Activated naive CD4-positive, alpha-beta T cell treated with anti-CD3 and anti-CD28 coated beads for 36 hours (primary cell): ENCODE measurements at regions not wholly inside any gene's neighbourhood (a gene's known extent, or its start where the extent isn't known, plus 50 kb on each side); places are given as distances from the start of the nearest gene placed in this dataset.
"Not testable (repeated sequence)": the region's sequence is repeated elsewhere in the genome, so short reads cannot be mapped to it uniquely, and the experiment has no call there.

Experiments
- CTCF ChIA-PET: fragments of 350-600 bp; sonication (Branson Sonifier 250); formaldehyde crosslinking; loops from one replicate; lab custom pipeline; 2021; ENCODE audit warnings: antibody characterized with exemption; lab: Charles Lee
- DNase-seq: peaks from one replicate; pipeline ENCODE4 v3.0.0-alpha.2; 2020
- H3K27ac Mint-ChIP-seq: one replicate; pipeline ENCODE4 v1.8.0; 2021; ENCODE audit warnings: mild to moderate bottlenecking, mixed read lengths
- H3K27me3 Mint-ChIP-seq: one replicate; pipeline ENCODE4 v1.8.0; 2021; ENCODE audit warnings: low read depth, mixed read lengths
- H3K36me3 Mint-ChIP-seq: one replicate; pipeline ENCODE4 v1.8.0; 2021; ENCODE audit warnings: low read depth, mixed read lengths
- H3K4me1 Mint-ChIP-seq: one replicate; pipeline ENCODE4 v1.8.0; 2021; ENCODE audit warnings: low read depth, mixed read lengths
- H3K4me3 Mint-ChIP-seq: one replicate; pipeline ENCODE4 v1.8.0; 2021; ENCODE audit warnings: mild to moderate bottlenecking, moderate library complexity, mixed read lengths
- H3K9me3 Mint-ChIP-seq: one replicate; pipeline ENCODE4 v1.8.0; 2021; ENCODE audit warnings: mixed read lengths
- intact Hi-C: fragments of 100-400 bp; cut with micrococcal nuclease; formaldehyde crosslinking; loops from one replicate; pipeline ENCODE4 v1.15.1; 2023

DNA sequence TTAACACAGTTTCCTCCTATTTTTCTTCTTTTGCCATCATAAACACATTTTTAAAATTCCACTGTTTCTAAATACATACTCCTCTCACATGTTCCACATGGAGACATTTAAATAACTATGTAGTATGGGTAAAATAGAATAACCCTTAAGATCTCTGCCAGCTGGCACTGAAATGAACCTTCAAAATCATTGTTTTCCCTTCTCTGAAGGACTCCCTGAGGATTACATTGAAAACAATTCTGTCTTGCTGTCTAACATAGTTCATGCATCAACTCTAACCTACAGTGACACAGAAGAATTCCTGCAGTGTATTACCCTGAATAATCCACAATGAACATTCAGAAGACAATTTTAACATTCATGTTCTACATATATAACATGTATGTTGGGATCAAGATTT lies 1361.8 kb upstream of the CITED2 start:
- Mint-ChIP-seq H3K9me3 (no peaks in the 10 kb centered on the region), H3K4me3 (no peak overlapping the region), H3K36me3 (no peaks in the 10 kb centered on the region), H3K27me3 (no peaks in the 10 kb centered on the region), H3K27ac (no peak overlapping the region), H3K4me1 (no peaks in the 10 kb centered on the region)
- no peak for DNase-seq
- intact Hi-C loops: no loop called here
- CTCF ChIA-PET: no interaction called here

DNA sequence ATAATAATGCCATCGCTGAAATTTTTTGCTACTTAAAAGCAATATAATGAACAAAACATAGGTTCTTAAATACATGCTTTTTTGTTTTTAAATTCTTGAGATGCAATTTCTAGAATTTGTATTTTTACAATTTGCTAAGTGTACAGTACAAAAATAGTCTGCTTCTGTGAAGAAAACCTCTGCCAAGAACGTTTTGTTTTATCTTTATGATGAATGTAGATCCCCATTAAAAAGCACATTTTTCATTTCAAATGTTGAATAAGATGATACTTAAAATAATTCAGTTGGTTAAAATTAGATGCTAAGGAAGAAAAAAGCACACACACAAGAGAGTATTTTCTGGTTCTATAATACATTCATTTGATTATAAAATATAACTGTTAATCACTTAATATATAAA lies 1358.5 kb upstream of the CITED2 start:
- intact Hi-C loops: no loop called here
- Mint-ChIP-seq H3K4me3 (no peak overlapping the region), H3K4me1 (no peaks in the 10 kb centered on the region), H3K27ac (no peak overlapping the region), H3K27me3 (no peaks in the 10 kb centered on the region), H3K36me3 (no peaks in the 10 kb centered on the region), H3K9me3 (no peaks in the 10 kb centered on the region)
- CTCF ChIA-PET: no interaction called here
- no peak for DNase-seq

DNA sequence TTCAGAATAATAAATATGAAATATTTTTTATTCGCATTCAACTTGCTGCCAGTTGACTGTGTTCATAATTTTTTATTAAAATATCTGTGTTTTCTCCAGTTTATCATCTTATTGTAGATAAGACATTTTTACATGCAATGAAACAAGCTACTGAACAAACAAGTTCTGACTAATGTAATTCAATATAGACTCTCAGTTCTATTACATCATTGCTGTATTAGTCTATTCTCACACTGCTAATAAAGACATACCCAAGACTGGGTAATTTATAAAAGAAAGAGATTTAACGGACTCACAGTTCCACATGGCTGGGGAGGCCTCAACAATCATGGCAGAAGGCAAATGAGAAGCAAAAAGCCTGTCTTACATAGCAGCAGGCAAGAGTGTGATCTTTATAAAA lies 1357.7 kb upstream of the CITED2 start:
- no peak overlapping the region for H3K4me3 Mint-ChIP-seq
- H3K9me3 Mint-ChIP-seq: no peaks in the 10 kb centered on the region
- DNase-seq: no peak
- no peaks in the 10 kb centered on the region for H3K27me3 Mint-ChIP-seq
- no peak overlapping the region for H3K27ac Mint-ChIP-seq
- H3K4me1 Mint-ChIP-seq: no peaks in the 10 kb centered on the region
- no peaks in the 10 kb centered on the region for H3K36me3 Mint-ChIP-seq
- CTCF ChIA-PET: no interaction called here
- intact Hi-C loops: no loop called here

DNA sequence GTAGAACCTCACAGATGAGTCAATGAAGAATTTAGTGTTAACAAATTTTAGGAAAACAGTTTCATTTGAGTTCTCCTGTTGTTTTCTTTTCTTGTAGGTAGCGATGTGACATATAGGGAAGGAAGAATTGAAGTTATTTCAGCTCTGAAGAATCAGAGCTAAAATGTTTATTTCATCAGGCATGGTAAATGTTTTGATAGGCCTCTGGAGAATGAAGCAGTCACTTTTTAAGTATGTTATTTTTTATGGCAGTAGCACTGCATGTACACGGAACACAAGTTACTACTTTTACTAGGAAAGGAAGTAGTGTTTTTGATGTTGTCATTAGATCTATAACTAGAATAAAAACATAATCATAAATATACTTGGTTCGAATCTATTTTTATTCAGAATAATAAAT lies 1357.3 kb upstream of the CITED2 start:
- H3K4me3 Mint-ChIP-seq: no peak overlapping the region
- no peaks in the 10 kb centered on the region for H3K9me3 Mint-ChIP-seq
- CTCF ChIA-PET: no interaction called here
- no peaks in the 10 kb centered on the region for H3K27me3 Mint-ChIP-seq
- H3K27ac Mint-ChIP-seq: no peak overlapping the region
- intact Hi-C loops: no loop called here
- H3K4me1 Mint-ChIP-seq: no peaks in the 10 kb centered on the region
- no peaks in the 10 kb centered on the region for H3K36me3 Mint-ChIP-seq
- no peak for DNase-seq

DNA sequence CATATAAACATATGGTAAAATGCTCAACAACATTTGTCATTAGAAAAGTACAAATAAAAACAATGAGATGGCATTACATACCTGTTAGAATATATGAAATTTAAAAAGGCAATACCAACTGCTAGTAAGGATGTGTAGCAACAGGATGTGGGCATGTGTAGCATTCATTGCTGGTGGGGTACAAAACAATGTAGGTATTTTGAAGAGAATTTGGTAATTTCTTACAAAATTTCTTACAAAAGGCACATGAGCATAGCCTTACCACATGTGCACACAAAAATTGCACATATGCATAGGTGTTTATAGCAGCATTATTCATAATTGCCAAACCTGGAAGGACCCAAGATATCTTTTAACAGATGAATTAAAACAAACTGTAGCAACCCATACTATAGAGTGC lies 1355.1 kb upstream of the CITED2 start:
- Mint-ChIP-seq H3K27ac (no peak overlapping the region), H3K4me3 (no peak overlapping the region), H3K36me3 (no peaks in the 10 kb centered on the region), H3K4me1 (no peaks in the 10 kb centered on the region), H3K27me3 (no peaks in the 10 kb centered on the region), H3K9me3 (no peaks in the 10 kb centered on the region)
- intact Hi-C loops: no loop called here
- CTCF ChIA-PET: interaction anchor here (0.6 kb wide), 1 partner anchor 1099 kb away, joined by 4 read pairs; no protein-coding TSS in a partner anchor
- DNase-seq: no peak

DNA sequence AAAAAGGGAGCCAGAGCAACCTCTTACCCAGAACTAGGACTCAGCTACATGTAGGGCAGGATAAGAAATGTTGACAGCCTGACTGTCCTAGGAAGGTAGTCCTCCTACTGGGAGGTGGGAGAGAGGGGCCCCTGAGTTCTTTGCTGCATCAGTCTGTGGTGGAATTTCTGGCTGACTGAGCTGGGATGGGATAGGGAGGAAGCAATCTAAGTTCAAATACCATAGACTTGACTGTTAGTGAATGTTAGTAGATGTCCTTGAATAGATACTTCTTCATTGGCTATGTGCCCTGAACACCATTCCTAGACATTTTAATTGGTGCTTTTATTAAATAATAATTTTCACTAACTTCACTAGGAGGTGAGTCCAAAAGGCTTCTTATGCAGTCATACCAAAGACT lies 1343.6 kb upstream of the CITED2 start:
- no peak for DNase-seq
- peaks cover 1% of the 10 kb centered on the region for H3K36me3 Mint-ChIP-seq
- CTCF ChIA-PET: no interaction called here
- H3K4me1 Mint-ChIP-seq: no peaks in the 10 kb centered on the region
- intact Hi-C loops: no loop called here
- H3K4me3 Mint-ChIP-seq: no peak overlapping the region
- peaks cover 11% of the 10 kb centered on the region for H3K27me3 Mint-ChIP-seq
- no peak overlapping the region for H3K27ac Mint-ChIP-seq
- peaks cover 6% of the 10 kb centered on the region for H3K9me3 Mint-ChIP-seq

DNA sequence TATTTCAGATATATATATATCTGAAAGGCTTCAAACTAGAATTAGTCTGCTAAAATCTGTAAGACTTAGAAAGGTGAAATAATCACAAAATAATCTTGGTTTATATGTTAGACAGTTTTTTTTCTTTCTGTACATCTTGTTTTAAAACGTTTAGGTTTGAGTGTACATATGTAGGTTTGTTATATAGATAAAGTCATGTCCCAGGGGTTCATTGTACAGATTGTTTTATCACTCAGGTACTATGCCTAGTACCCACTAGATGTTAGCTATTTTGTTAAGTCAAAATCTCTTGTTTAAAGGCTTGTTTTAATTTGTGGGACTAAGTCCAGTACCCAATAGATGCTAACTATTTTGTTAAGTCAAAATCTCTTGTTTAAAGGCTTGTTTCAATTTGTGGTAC lies 1339.0 kb upstream of the CITED2 start:
- Mint-ChIP-seq H3K4me1 (no peaks in the 10 kb centered on the region), H3K4me3 (no peak overlapping the region), H3K36me3 (peaks cover 1% of the 10 kb centered on the region), H3K27me3 (peaks cover 9% of the 10 kb centered on the region), H3K27ac (no peak overlapping the region), H3K9me3 (peaks cover 6% of the 10 kb centered on the region)
- CTCF ChIA-PET: no interaction called here
- no peak for DNase-seq
- intact Hi-C loops: no loop called here

DNA sequence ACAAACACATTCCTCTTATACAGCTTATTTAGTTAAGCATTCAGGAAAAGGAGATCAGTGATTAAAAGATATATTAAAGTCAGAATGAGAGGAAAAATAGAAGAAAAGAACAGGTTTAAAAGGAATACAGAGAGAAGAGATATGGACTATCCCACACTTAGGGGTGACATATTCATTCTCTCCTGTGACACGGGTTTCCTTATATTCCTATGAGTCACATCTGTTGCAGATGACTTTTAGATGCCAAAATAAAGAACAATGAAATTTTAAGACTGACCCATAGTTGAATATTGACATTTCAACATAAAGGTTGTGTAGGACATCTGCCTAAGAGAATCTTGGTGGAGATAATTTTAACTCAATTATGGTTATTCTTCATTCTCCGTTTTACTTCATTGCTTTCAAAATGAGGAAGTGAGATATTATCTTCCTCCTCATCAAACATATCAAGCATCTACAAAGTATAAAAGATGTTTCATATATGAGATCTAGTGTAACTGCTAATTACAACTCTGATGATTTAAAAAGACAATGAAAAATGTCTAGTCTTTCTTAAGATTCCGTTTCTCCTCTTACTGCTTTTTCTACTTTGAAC lies 1336.7 kb upstream of the CITED2 start:
- no peak overlapping the region for H3K27ac Mint-ChIP-seq
- DNase-seq: no peak
- H3K4me3 Mint-ChIP-seq: no peak overlapping the region
- H3K36me3 Mint-ChIP-seq: no peaks in the 10 kb centered on the region
- peaks cover 2% of the 10 kb centered on the region for H3K27me3 Mint-ChIP-seq
- CTCF ChIA-PET: no interaction called here
- intact Hi-C loops: no loop called here
- H3K4me1 Mint-ChIP-seq: no peaks in the 10 kb centered on the region
- H3K9me3 Mint-ChIP-seq: no peaks in the 10 kb centered on the region

DNA sequence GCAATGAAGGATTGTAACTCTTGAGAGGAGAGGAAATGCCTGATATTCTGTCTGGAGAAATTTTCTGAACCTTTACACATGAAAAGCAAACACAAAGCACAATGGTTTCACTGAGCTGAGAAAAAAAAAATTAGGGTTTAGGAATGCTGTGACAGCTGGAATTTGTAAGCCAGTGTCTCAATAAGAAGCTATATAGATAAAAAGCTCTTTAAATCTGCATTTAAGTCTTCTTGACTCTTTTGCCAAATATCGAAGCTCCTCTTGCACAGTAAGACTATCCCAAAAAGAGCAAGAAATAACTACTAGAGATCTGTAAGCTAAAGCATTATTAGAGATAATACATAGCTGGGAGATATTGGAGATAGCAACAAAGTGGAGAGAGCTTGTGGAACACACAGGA lies 1334.0 kb upstream of the CITED2 start:
- no peaks in the 10 kb centered on the region for H3K36me3 Mint-ChIP-seq
- no peak overlapping the region for H3K4me3 Mint-ChIP-seq
- peaks cover 2% of the 10 kb centered on the region for H3K27me3 Mint-ChIP-seq
- DNase-seq: no peak
- H3K27ac Mint-ChIP-seq: no peak overlapping the region
- no peaks in the 10 kb centered on the region for H3K9me3 Mint-ChIP-seq
- intact Hi-C loops: no loop called here
- no peaks in the 10 kb centered on the region for H3K4me1 Mint-ChIP-seq
- CTCF ChIA-PET: interaction anchor here (1.0 kb wide), 1 partner anchor 213 kb away, joined by 3 read pairs; no protein-coding TSS in a partner anchor

DNA sequence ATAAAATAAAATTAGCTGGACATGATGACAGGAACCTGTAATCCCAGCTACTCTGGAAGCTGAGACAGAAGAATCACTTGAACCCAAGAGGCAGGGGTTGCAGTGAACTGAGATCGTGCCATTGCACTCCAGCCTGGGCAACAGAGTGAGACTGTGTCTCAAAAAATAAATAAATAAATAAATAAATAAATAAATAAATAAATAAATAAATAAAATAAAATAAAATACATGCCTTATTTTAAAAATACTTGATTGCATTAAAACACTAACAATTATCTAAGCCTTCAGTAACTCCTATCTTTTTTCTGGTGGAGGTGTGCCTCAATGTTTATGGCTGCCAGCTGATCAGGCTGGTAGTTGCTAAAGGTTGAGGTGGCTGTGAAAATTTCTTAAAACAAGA lies 1329.6 kb upstream of the CITED2 start:
- H3K9me3 Mint-ChIP-seq, intact Hi-C loops, H3K4me1 Mint-ChIP-seq, H3K27ac Mint-ChIP-seq, DNase-seq, H3K27me3 Mint-ChIP-seq, CTCF ChIA-PET, H3K4me3 Mint-ChIP-seq, H3K36me3 Mint-ChIP-seq: not testable (repeated sequence)

DNA sequence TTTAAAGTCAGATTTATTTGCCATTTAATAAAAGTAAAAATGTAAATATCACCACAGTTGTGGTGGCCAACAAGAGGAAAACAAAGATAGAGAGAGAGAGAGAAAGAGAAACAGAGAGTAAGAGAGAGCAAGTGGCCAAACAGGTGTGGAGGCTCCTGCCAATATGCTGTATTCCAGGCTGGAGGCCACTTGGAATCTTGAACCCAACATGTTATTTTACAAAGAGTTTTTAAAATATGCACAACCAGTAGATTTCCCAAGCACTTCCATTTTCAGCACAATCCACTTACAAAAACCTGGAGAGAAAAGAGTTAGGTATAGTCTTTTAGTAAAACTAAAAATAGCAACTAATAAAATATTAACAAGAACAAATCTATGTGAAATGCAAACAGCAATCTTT lies 1323.1 kb upstream of the CITED2 start:
- Mint-ChIP-seq H3K9me3 (no peaks in the 10 kb centered on the region), H3K4me3 (no peak overlapping the region), H3K4me1 (no peaks in the 10 kb centered on the region), H3K27ac (no peak overlapping the region), H3K27me3 (no peaks in the 10 kb centered on the region), H3K36me3 (no peaks in the 10 kb centered on the region)
- intact Hi-C loops: no loop called here
- CTCF ChIA-PET: no interaction called here
- no peak for DNase-seq

DNA sequence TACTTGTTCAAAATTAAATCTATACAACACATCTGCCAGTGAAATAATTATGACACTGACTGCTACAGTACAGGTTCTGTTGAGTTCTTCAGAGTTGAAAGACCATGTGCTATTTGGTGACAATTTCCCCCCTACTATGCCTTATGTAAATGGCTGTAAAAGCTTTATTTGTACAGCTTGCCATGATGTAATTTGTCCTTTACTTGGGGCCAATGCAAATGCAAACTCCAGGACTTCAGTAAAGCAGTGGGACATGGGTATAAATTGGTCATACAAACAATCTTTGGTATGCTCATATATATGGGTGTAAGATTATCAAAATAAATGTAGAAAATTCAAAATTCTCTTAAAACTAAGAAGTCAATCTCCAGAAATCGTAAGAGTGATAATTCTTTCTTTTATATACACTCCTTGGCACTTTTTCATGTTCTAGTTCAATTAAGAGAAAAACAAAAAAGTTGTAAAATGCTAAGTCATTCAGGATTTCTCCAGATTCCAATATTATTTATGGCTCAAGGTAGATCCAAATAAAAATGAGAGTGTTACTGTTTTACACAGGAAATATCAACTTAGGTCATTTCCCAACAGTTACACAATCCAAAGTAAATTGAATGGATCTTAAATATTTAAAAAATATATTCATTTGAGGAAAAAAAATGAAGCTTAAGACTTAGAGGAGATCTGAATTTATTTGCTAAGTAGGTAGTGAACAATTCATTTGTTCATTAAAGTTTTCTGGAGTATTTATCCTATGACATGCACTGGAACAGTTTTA lies 1310.5 kb upstream of the CITED2 start:
- H3K9me3 Mint-ChIP-seq: no peaks in the 10 kb centered on the region
- CTCF ChIA-PET: no interaction called here
- no peak overlapping the region for H3K4me3 Mint-ChIP-seq
- no peaks in the 10 kb centered on the region for H3K27me3 Mint-ChIP-seq
- H3K27ac Mint-ChIP-seq: no peak overlapping the region
- no peak for DNase-seq
- H3K36me3 Mint-ChIP-seq: no peaks in the 10 kb centered on the region
- intact Hi-C loops: no loop called here
- H3K4me1 Mint-ChIP-seq: no peaks in the 10 kb centered on the region

DNA sequence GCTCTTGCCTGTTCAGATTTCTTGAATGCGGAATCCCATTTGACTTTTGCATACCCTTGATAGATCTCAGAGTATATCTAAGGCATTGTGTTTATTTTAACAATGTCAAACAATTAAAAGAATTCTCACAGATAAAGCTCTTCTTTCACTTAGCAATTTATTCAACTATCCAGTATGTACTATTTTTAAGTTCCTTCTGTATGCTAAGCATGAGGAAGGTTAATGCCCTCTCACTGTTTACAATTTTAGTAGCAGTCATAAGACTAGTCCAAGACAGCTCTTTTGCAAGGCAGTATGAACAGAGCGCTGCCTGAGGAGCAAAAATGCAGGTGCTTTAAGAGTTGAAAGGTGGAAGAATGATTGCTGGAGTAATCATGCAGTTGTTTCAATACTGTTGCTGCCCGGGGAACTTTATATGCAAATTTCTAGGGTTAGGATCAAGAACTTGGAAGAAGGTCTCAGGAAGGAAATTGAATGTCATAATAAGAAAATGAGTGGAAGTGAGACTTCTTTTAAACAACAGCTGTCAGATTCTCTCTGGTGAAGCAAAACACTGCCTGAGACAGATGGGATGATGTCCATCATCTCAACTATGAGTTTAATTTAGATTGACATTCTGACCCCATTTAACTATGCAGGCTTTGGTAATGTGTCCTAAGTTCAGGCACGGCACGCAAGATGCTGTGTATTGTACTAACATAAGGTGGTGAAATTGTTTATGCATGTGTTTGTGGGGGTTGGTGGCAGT lies 1303.5 kb upstream of the CITED2 start:
- intact Hi-C loops: no loop called here
- H3K9me3 Mint-ChIP-seq: no peaks in the 10 kb centered on the region
- CTCF ChIA-PET: no interaction called here
- no peaks in the 10 kb centered on the region for H3K4me1 Mint-ChIP-seq
- H3K27me3 Mint-ChIP-seq: peaks cover 7% of the 10 kb centered on the region
- DNase-seq: no peak
- H3K4me3 Mint-ChIP-seq: no peak overlapping the region
- H3K36me3 Mint-ChIP-seq: no peaks in the 10 kb centered on the region
- H3K27ac Mint-ChIP-seq: no peak overlapping the region
